Mammary epithelial cell (primary cell): ENCODE measurements at regions not wholly inside any gene's neighbourhood (a gene's known extent, or its start where the extent isn't known, plus 50 kb on each side); places are given as distances from the start of the nearest gene placed in this dataset.

Source experiments
- CTCF ChIP-seq, 2 donors: IDR thresholded peaks in 1 of 2; conservative IDR thresholded peaks in 1 of 2; 2 replicates each; pipeline ENCODE4 v1.5.1; 2011 to 2012; ENCODE audit warnings: inconsistent platforms in 2 of 2, low read length in 2 of 2, mild to moderate bottlenecking in 2 of 2, control low read depth in 1 of 2, low read depth in 1 of 2; ENCODE audit not compliant: insufficient read depth in 1 of 2; ENCODE audit errors: extremely low read depth in 1 of 2
- EZH2 ChIP-seq: IDR thresholded peaks from 2 replicates; pipeline ENCODE4 v1.6.1; 2012; ENCODE audit warnings: low read length, inconsistent platforms, borderline replicate concordance

- TF ChIP-seq CTCF (conservative IDR thresholded peaks at IDR 0.05 in 1 of 2, IDR thresholded peaks at IDR 0.05 in 1 of 2; ENCODE audit: extremely low read depth in 1 of 2, insufficient read depth in 1 of 2, low read depth in 1 of 2, low read length in 2 of 2) (no peak), EZH2 (no peak)
Observed at GRCh38 chr3:76669322-76669721, 370.6 kb upstream of the ROBO2 start.
